ENCODE measurements at regions not wholly inside any gene's neighbourhood (a gene's known extent, or its start where the extent isn't known, plus 50 kb on each side); places are given as distances from the start of the nearest gene placed in this dataset.

DNA sequence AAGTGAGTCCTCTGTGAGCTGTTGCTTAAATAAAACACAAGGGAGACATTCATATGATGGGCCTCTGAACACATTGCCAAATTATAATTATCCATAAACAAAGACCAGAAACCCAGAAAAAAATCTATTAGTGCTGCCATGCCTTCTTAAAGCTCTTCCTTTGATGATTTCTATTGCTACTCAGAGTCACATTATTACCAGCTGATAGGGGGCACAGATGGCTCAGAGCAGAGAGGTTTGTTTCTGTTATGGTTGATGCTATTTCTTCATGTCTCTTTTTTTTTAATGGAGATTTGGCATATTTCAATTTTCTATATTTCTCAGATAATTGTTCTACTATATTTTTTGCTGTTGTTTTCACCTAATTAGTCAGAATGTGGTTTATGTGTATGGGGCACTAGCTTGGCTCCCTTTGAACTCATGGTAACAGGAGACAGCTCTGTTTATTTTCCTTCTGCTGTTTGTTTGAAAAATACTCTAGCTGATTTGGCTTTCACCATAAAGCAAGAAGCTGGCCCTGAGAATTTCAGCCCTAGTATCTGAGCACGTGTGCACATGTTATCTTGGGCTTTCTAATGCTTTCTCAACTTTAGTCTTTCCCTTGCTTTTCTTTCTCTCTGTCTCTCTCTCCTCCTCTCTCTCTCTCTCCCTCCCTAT is 568.8 kb downstream of the PPARGC1A start:
- TF ChIP-seq JUND (IDR thresholded peaks at IDR 0.05) (no peak), HNF4A (conservative IDR thresholded peaks at IDR 0.05) (no peak), EGR1 (IDR thresholded peaks at IDR 0.05; ENCODE audit: low read depth in 2 of 2) (no peak), FOXA2 (IDR thresholded peaks at IDR 0.05) (no peak), SP1 (IDR thresholded peaks at IDR 0.05) (no peak), GABPA (IDR thresholded peaks at IDR 0.05 in 1 of 2, conservative IDR thresholded peaks at IDR 0.05 in 1 of 2) (no peak), YY1 (IDR thresholded peaks at IDR 0.05) (no peak), FOXA1 (IDR thresholded peaks at IDR 0.05) (no peak), RAD21 (IDR thresholded peaks at IDR 0.05) (no peak), TAF1 (conservative IDR thresholded peaks at IDR 0.05) (no peak)
- TF ChIP-seq, protein P1, sequence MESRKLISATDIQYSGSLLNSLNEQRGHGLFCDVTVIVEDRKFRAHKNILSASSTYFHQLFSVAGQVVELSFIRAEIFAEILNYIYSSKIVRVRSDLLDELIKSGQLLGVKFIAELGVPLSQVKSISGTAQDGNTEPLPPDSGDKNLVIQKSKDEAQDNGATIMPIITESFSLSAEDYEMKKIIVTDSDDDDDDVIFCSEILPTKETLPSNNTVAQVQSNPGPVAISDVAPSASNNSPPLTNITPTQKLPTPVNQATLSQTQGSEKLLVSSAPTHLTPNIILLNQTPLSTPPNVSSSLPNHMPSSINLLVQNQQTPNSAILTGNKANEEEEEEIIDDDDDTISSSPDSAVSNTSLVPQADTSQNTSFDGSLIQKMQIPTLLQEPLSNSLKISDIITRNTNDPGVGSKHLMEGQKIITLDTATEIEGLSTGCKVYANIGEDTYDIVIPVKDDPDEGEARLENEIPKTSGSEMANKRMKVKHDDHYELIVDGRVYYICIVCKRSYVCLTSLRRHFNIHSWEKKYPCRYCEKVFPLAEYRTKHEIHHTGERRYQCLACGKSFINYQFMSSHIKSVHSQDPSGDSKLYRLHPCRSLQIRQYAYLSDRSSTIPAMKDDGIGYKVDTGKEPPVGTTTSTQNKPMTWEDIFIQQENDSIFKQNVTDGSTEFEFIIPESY (IDR thresholded peaks at IDR 0.05): no peak
- TF ChIP-seq, protein P2, sequence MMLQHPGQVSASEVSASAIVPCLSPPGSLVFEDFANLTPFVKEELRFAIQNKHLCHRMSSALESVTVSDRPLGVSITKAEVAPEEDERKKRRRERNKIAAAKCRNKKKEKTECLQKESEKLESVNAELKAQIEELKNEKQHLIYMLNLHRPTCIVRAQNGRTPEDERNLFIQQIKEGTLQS (IDR thresholded peaks at IDR 0.05): no peak
- TF ChIP-seq, protein P3, sequence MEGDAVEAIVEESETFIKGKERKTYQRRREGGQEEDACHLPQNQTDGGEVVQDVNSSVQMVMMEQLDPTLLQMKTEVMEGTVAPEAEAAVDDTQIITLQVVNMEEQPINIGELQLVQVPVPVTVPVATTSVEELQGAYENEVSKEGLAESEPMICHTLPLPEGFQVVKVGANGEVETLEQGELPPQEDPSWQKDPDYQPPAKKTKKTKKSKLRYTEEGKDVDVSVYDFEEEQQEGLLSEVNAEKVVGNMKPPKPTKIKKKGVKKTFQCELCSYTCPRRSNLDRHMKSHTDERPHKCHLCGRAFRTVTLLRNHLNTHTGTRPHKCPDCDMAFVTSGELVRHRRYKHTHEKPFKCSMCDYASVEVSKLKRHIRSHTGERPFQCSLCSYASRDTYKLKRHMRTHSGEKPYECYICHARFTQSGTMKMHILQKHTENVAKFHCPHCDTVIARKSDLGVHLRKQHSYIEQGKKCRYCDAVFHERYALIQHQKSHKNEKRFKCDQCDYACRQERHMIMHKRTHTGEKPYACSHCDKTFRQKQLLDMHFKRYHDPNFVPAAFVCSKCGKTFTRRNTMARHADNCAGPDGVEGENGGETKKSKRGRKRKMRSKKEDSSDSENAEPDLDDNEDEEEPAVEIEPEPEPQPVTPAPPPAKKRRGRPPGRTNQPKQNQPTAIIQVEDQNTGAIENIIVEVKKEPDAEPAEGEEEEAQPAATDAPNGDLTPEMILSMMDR (IDR thresholded peaks at IDR 0.05; ENCODE audit: low read depth, low read length, missing input control): no peak
